IMR-90 (cell line): ENCODE measurements at regions not wholly inside any gene's neighbourhood (a gene's known extent, or its start where the extent isn't known, plus 50 kb on each side); places are given as distances from the start of the nearest gene placed in this dataset.
A peak's percentile ranks its signal among the peaks of the same experiment; 100 is the strongest.

ENCODE experiments used
- ATAC-seq: fragments of 200-7000 bp; cut with Tn5 transposase; 2 replicates; pipeline ENCODE4 v1.9.1; 2020; ENCODE audit warnings: low read depth, mild to moderate bottlenecking, moderate library complexity
- BruUV-seq: library from RNA; stranded (reverse); fragments of 400-500 nt; replicated peaks from 2 replicates; lab custom pipeline; 2021; lab: Mats Ljungman, UMichigan
- CTCF ChIA-PET: fragments of 300-600 bp; formaldehyde crosslinking; extraction: SDS; loops from one replicate; lab custom pipeline; 2021; ENCODE audit warnings: antibody characterized with exemption; lab: Yijun Ruan, JAX
- POLR2A ChIA-PET: fragments of 300-600 bp; sonication (Branson Sonifier 250); formaldehyde crosslinking; loops from one replicate; lab custom pipeline; 2022; ENCODE audit warnings: antibody characterized with exemption; ENCODE audit not compliant: unreplicated experiment; lab: Charles Lee
- DNase-seq: peaks from one replicate; pipeline ENCODE4 v3.0.0; 2013
- H2AFZ ChIP-seq: replicated peaks from 2 replicates; pipeline ENCODE3; 2013; ENCODE audit warnings: low read length, mild to moderate bottlenecking; ENCODE audit not compliant: poor library complexity
- H2AK5ac ChIP-seq: 2 replicates; pipeline ENCODE4 v1.6.1; 2013; ENCODE audit warnings: low read depth, low read length, inconsistent platforms
- H2AK9ac ChIP-seq: replicated peaks from 2 replicates; pipeline ENCODE3; 2013; ENCODE audit warnings: mild to moderate bottlenecking, low read depth, low read length, moderate library complexity; ENCODE audit not compliant: poor library complexity
- H2BK120ac ChIP-seq: 2 replicates; pipeline ENCODE4 v1.6.1; 2013; ENCODE audit warnings: low read depth, low read length, inconsistent platforms
- H2BK15ac ChIP-seq: 3 replicates; pipeline ENCODE4 v1.6.1; 2013; ENCODE audit warnings: low read depth, low read length, inconsistent platforms
- H2BK20ac ChIP-seq: 2 replicates; pipeline ENCODE4 v1.6.1; 2013; ENCODE audit warnings: low read depth, mild to moderate bottlenecking, inconsistent platforms, low read length, moderate library complexity
- H2BK5ac ChIP-seq: 2 replicates; pipeline ENCODE4 v1.6.1; 2013; ENCODE audit warnings: mild to moderate bottlenecking, low read depth, low read length, inconsistent platforms; ENCODE audit not compliant: poor library complexity, severe bottlenecking
- H3K14ac ChIP-seq: replicated peaks from 2 replicates; pipeline ENCODE4 v1.6.1; 2013; ENCODE audit warnings: low read depth, low read length, inconsistent platforms
- H3K18ac ChIP-seq: 2 replicates; pipeline ENCODE4 v1.6.1; 2013; ENCODE audit warnings: low read depth, low read length, control low read depth
- H3K23ac ChIP-seq: 2 replicates; pipeline ENCODE4 v1.6.1; 2013; ENCODE audit warnings: low read depth, low read length, inconsistent platforms
- H3K27ac ChIP-seq: 2 replicates; pipeline ENCODE4 v1.5.1; 2013; ENCODE audit warnings: mild to moderate bottlenecking, control low read depth, low read length; ENCODE audit not compliant: insufficient read depth
- H3K27me3 ChIP-seq: 2 replicates; pipeline ENCODE4 v1.6.1; 2013; ENCODE audit warnings: low read length; ENCODE audit not compliant: control insufficient read depth, insufficient read depth
- H3K36me3 ChIP-seq: 2 replicates; pipeline ENCODE4 v1.6.1; 2013; ENCODE audit warnings: low read length, mixed read lengths; ENCODE audit not compliant: control insufficient read depth, insufficient read depth
- H3K4ac ChIP-seq: 2 replicates; pipeline ENCODE4 v1.6.1; 2013; ENCODE audit warnings: low read depth, low read length, inconsistent platforms
- H3K4me1 ChIP-seq: 2 replicates; pipeline ENCODE4 v1.6.1; 2013; ENCODE audit warnings: low read length, mixed read lengths; ENCODE audit not compliant: control insufficient read depth, insufficient read depth
- H3K4me2 ChIP-seq: 2 replicates; pipeline ENCODE4 v1.6.1; 2013; ENCODE audit warnings: low read depth, mild to moderate bottlenecking, control low read depth, low read length, moderate library complexity
- H3K4me3 ChIP-seq: 2 replicates; pipeline ENCODE4 v1.5.1; 2013; ENCODE audit warnings: low read depth, mild to moderate bottlenecking, control low read depth, low read length, moderate library complexity; ENCODE audit not compliant: insufficient read depth
- H3K56ac ChIP-seq: 2 replicates; pipeline ENCODE4 v1.6.1; 2013; ENCODE audit warnings: low read length, inconsistent platforms; ENCODE audit not compliant: insufficient read depth; ENCODE audit errors: extremely low read depth
- H3K79me1 ChIP-seq, 2 experiments: 2 replicates each; pipeline ENCODE4 v1.6.1; 2013; ENCODE audit warnings: low read length in 2 of 2, inconsistent platforms in 1 of 2, low read depth in 1 of 2
- H3K9ac ChIP-seq: 2 replicates; pipeline ENCODE4 v1.6.1; 2013; ENCODE audit warnings: low read depth, low read length, control low read depth
- H3K9me1 ChIP-seq: 2 replicates; pipeline ENCODE4 v1.6.1; 2013; ENCODE audit warnings: low read length, inconsistent platforms; ENCODE audit not compliant: insufficient read depth
- H3K9me3 ChIP-seq: 2 replicates; pipeline ENCODE4 v1.6.1; 2013; ENCODE audit warnings: low read length; ENCODE audit not compliant: control insufficient read depth, insufficient read depth
- H4K20me1 ChIP-seq: 2 replicates; pipeline ENCODE4 v1.6.1; 2013; ENCODE audit warnings: low read length, inconsistent platforms; ENCODE audit not compliant: insufficient read depth
- H4K5ac ChIP-seq: 2 replicates; pipeline ENCODE4 v1.6.1; 2013; ENCODE audit warnings: mild to moderate bottlenecking, low read depth, low read length, control low read depth
- H4K8ac ChIP-seq, 2 experiments: 2 replicates each; pipeline ENCODE4 v1.6.1; 2013; ENCODE audit warnings: low read depth in 2 of 2, low read length in 2 of 2, control low read depth in 1 of 2, inconsistent platforms in 1 of 2
- H4K91ac ChIP-seq: 2 replicates; pipeline ENCODE4 v1.6.1; 2013; ENCODE audit warnings: low read depth, low read length, inconsistent platforms; ENCODE audit not compliant: insufficient read depth
- CHD1 ChIP-seq: IDR thresholded peaks from 2 replicates; pipeline ENCODE4 v1.6.1; 2012; ENCODE audit warnings: low read depth, low read length, improper control_type of control experiment
- FOS ChIP-seq: fragments of 150-350 bp; IDR thresholded peaks from 2 replicates; pipeline ENCODE4 v1.6.1; 2016; ENCODE audit warnings: low read depth, low read length
- MAFK ChIP-seq: IDR thresholded peaks from 2 replicates; pipeline ENCODE4 v1.6.1; 2012; ENCODE audit warnings: low read depth, low read length, improper control_type of control experiment
- POLR2A ChIP-seq: IDR thresholded peaks from 2 replicates; pipeline ENCODE4 v1.6.1; 2012; ENCODE audit warnings: mild to moderate bottlenecking, low read depth, low read length
- RFX5 ChIP-seq: IDR thresholded peaks from 2 replicates; pipeline ENCODE4 v1.8.0; 2012; ENCODE audit warnings: low read depth, mild to moderate bottlenecking, low read length, moderate library complexity
- SMC3 ChIP-seq: fragments of 150-350 bp; IDR thresholded peaks from 2 replicates; pipeline ENCODE4 v1.6.1; 2016; ENCODE audit warnings: low read depth, mild to moderate bottlenecking, antibody characterized with exemption, low read length, moderate library complexity
- WGBS, 2 experiments: methylation state at CpG; one replicate each; pipeline versions ENCODE4 v1.1.5 to v1.1.7; 2013; ENCODE audit warnings: missing lambda C conversion rate in 2 of 2; ENCODE audit not compliant: insufficient read length in 1 of 2; ENCODE audit errors: extremely low coverage in 2 of 2; 5-methylcytosine and 5-hydroxymethylcytosine counted together
- dilution Hi-C: fragments of 300-500 bp; cut with HindIII; formaldehyde crosslinking; loops from one replicate; pipeline ENCODE4 v1.14.3; 2018; ENCODE audit warnings: low sequenced_read_pairs; ENCODE audit not compliant: unreplicated experiment
- in situ Hi-C: fragments of 300-500 bp; cut with MboI; formaldehyde crosslinking; loops from 3 replicates; pipeline ENCODE4 v1.14.3; 2019; ENCODE audit warnings: low sequenced_read_pairs, inconsistent platforms, mixed read lengths
- intact Hi-C: fragments of 100-400 bp; cut with micrococcal nuclease; formaldehyde crosslinking; loops from 2 replicates; pipeline ENCODE4 v1.10.0; 2022
- TF ChIP-seq, protein P1 (sequence below): fragments of 150-350 bp; IDR thresholded peaks from 2 replicates; pipeline ENCODE4 v1.6.1; 2016; ENCODE audit warnings: low read depth, mild to moderate bottlenecking, low read length, moderate library complexity, borderline replicate concordance
- TF ChIP-seq, protein P2 (sequence below): fragments of 150-350 bp; IDR thresholded peaks from 2 replicates; pipeline ENCODE4 v1.6.1; 2017; ENCODE audit warnings: mild to moderate bottlenecking, antibody characterized with exemption, low read length, low read depth

DNA sequence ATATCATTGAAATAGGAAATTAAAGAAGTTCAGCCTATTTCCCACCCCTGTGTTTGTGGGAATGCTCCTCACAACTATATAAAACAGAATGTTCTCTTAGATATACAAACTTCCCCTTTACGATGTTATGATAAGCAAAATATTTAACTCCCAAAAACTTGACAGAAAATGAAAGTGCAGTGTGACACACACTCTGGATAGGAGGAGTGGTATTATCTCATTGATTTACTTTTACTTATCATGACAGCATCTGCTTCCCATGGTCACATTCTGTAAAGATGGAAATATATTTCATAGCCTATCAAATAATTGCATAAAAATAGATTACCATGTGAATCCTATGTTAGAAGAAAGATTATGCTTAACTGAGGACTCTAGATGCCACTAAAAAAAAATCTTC, 96.6 kb upstream of the STK17B start:
- Histone ChIP-seq H3K9me3 (no peaks in the 10 kb centered on the region), H3K4me2 (peak overlapping the region; percentile 77), H3K79me1 (no peaks in the 10 kb centered on the region), H2BK20ac (peak overlapping the region; percentile 68), H3K27ac (peak overlapping the region; percentile 49; the same call in 1 of the 2 replicates), H2AK9ac (no peak overlapping the region), H3K4ac (no peak overlapping the region), H3K4me1 (peaks cover 2% of the 10 kb centered on the region), H3K56ac (no peak overlapping the region), H3K9ac (no peak overlapping the region; the same call in 1 of the 2 replicates), H3K23ac (no peak overlapping the region), H3K36me3 (no peaks in the 10 kb centered on the region), H2BK120ac (peak overlapping the region; percentile 53; the same call in 1 of the 2 replicates), H3K9me1 (no peaks in the 10 kb centered on the region; the same call in 1 of the 2 replicates), H3K18ac (peak overlapping the region; percentile 95), H2AK5ac (no peak overlapping the region), H2BK5ac (peak overlapping the region; percentile 97), H2AFZ (no peak overlapping the region), H3K14ac (no peak overlapping the region), H4K8ac (0 out of 4 replicates have a peak overlapping the region, but pooled peaks of 1 of the 2 experiments have one; percentile 56), H4K20me1 (no peaks in the 10 kb centered on the region), H3K4me3 (no peak overlapping the region), H3K27me3 (no peaks in the 10 kb centered on the region), H2BK15ac (0 out of 3 replicates have a peak overlapping the region, but pooled peaks have one; percentile 31), H4K5ac (peak overlapping the region; percentile 46; the same call in 1 of the 2 replicates), H4K91ac (no peak overlapping the region)
- DNase-seq = peak; percentile 48
- no CpG with 5 or more reads among the region's 1 CpG for WGBS, 2 experiments
- ChIA-PET POLR2A (no interaction called here), CTCF (no interaction called here)
- TF ChIP-seq, protein P1, sequence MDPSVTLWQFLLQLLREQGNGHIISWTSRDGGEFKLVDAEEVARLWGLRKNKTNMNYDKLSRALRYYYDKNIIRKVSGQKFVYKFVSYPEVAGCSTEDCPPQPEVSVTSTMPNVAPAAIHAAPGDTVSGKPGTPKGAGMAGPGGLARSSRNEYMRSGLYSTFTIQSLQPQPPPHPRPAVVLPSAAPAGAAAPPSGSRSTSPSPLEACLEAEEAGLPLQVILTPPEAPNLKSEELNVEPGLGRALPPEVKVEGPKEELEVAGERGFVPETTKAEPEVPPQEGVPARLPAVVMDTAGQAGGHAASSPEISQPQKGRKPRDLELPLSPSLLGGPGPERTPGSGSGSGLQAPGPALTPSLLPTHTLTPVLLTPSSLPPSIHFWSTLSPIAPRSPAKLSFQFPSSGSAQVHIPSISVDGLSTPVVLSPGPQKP = no peak
- TF ChIP-seq FOS = no peak
- no peak for TF ChIP-seq SMC3
- no peak for TF ChIP-seq MAFK
- no peak for TF ChIP-seq CHD1
- TF ChIP-seq POLR2A = no peak
- no peak for TF ChIP-seq RFX5
- TF ChIP-seq, protein P2, sequence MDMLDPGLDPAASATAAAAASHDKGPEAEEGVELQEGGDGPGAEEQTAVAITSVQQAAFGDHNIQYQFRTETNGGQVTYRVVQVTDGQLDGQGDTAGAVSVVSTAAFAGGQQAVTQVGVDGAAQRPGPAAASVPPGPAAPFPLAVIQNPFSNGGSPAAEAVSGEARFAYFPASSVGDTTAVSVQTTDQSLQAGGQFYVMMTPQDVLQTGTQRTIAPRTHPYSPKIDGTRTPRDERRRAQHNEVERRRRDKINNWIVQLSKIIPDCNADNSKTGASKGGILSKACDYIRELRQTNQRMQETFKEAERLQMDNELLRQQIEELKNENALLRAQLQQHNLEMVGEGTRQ = no peak
- intact Hi-C loops (loop anchor here (2.0 kb wide), 1 partner anchor 97 kb away; the partner anchor contains the start of gene STK17B), dilution Hi-C loops (no loop called here), in situ Hi-C loops (loop anchor here (25.0 kb wide), 1 partner anchor 106 kb away; the partner anchor contains the start of gene STK17B)
- BruUV-seq = no TSS peak
- ATAC-seq = peak; percentile 43; the same call in 1 of the 2 replicates
